Mucosa of descending colon (tissue), 3 donors: ENCODE measurements at regions not wholly inside any gene's neighbourhood (a gene's known extent, or its start where the extent isn't known, plus 50 kb on each side); places are given as distances from the start of the nearest gene placed in this dataset.
"Not testable (repeated sequence)": the region's sequence is repeated elsewhere in the genome, so short reads cannot be mapped to it uniquely, and the experiment has no call there.

Experiments
- ATAC-seq: fragments of 200-7000 bp; cut with Tn5 transposase; one replicate; pipeline ENCODE4 v1.9.1; 2020; ENCODE audit warnings: mild to moderate bottlenecking, moderate library complexity
- DNase-seq, 3 donors: peaks; one replicate each; pipeline ENCODE4 v3.0.0-alpha.2; 2020
- H3K36me3 ChIP-seq: fragments of 200-600 bp; one replicate; pipeline ENCODE4 v1.8.0; 2021; ENCODE audit warnings: low read depth, mild to moderate bottlenecking
- H3K4me1 ChIP-seq: fragments of 200-600 bp; one replicate; pipeline ENCODE4 v1.8.0; 2021; ENCODE audit warnings: low read depth, mild to moderate bottlenecking
- H3K4me3 ChIP-seq: fragments of 200-600 bp; one replicate; pipeline ENCODE4 v1.8.0; 2021; ENCODE audit warnings: mild to moderate bottlenecking
- H3K9me3 ChIP-seq: fragments of 200-600 bp; one replicate; pipeline ENCODE4 v1.8.0; 2021; ENCODE audit warnings: mild to moderate bottlenecking
- intact Hi-C, 2 donors: fragments of 100-400 bp; cut with DNase I in 1 of 2; cut with micrococcal nuclease in 1 of 2; formaldehyde crosslinking; loops; one replicate each; pipeline versions ENCODE4 v1.11.0 to v1.11.1; 2022; cut with DNase I, micrococcal nuclease
- TF ChIP-seq, protein P1 (sequence below): fragments of 200-600 bp; IDR thresholded peaks from one replicate; pipeline ENCODE4 v1.8.0; 2022; ENCODE audit warnings: antibody characterized with exemption, mild to moderate bottlenecking
- donor health status: DM: no; HTN: no; CAD: no; lungs with moderate emphysema.
- donor health status: DM: no; HTN: no; CAD: no.
- donor health status: DM: no; HTN: yes; CAD: no.

DNA sequence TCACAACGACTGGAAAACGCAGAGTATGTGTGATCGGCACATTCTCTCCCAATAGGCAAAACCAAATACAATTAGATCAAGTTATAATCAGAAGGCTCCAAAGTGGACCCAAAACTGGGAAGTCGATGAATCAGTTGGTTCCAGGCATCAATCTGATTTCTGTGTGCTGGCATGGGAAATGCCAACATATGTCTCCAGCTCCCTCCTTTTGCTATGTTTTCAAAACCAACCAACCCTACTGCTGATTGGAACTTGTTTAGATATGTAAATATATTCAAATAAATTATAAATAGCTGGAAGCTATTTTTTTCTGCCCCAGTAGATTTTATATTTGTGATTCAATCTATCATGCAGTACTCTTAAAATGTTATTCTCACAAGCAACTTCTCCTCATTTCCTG is 284.2 kb downstream of the HS3ST3B1 start:
- TF ChIP-seq, protein P1, sequence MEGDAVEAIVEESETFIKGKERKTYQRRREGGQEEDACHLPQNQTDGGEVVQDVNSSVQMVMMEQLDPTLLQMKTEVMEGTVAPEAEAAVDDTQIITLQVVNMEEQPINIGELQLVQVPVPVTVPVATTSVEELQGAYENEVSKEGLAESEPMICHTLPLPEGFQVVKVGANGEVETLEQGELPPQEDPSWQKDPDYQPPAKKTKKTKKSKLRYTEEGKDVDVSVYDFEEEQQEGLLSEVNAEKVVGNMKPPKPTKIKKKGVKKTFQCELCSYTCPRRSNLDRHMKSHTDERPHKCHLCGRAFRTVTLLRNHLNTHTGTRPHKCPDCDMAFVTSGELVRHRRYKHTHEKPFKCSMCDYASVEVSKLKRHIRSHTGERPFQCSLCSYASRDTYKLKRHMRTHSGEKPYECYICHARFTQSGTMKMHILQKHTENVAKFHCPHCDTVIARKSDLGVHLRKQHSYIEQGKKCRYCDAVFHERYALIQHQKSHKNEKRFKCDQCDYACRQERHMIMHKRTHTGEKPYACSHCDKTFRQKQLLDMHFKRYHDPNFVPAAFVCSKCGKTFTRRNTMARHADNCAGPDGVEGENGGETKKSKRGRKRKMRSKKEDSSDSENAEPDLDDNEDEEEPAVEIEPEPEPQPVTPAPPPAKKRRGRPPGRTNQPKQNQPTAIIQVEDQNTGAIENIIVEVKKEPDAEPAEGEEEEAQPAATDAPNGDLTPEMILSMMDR, result no peak
- no peak for DNase-seq
- peaks cover 5% of the 10 kb centered on the region for H3K9me3 ChIP-seq
- no peaks in the 10 kb centered on the region for H3K36me3 ChIP-seq
- intact Hi-C loops, result no loop called here
- ATAC-seq, result no peak
- no peak overlapping the region for H3K4me3 ChIP-seq
- no peaks in the 10 kb centered on the region for H3K4me1 ChIP-seq

DNA sequence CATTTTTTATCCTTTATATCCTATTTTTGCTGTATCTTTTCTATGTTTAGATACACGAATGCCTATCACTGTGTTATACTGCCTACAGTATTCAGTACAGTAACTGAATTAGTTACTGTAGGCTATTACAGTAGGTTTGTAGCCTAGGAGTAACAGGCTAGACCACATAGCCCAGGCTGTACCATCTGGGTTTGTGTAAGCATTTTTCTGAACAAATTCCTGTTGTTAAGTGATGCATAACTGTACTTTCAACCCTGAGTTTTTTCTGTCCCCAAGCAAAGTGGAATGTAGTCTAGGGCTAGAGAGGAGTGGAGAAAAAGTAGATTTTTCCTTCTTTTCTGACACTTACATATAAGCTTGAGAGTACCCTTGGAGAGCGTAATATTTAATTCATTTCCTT is 282.1 kb downstream of the HS3ST3B1 start:
- H3K4me1 ChIP-seq, result no peaks in the 10 kb centered on the region
- TF ChIP-seq, protein P1, result no peak
- ATAC-seq, result no peak
- H3K9me3 ChIP-seq, result peaks cover 5% of the 10 kb centered on the region
- H3K4me3 ChIP-seq, result no peak overlapping the region
- H3K36me3 ChIP-seq, result no peaks in the 10 kb centered on the region
- intact Hi-C loops, result no loop called here
- no peak for DNase-seq

DNA sequence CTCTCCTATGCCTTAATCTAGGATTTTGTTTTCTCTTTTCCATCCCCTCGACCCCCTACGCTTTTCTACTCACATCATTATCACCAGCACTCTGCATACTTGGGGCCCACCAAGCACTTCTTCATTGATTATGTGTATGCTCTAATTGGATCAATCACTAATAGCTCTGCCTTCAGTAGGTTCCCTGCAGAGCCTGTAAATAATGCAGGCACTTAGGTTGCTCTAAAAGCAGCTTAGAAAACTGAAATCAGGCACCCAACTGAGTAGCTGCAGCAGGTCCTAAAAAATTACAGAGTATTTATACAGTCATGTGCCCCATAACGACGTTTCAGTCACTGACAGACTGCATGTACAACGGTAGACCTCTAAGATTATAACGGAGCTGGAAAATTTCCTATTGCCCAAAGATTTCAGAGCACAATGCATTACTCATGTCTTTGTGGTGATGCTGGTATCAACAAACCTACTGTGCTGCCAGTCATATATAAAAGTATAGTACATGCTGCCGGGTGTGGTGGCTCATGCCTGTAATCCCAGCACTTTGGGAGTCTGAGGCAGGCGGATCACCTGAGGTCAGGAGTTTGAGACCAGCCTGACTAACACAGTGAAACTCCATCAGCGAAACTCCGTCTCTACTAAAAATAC is 280.4 kb downstream of the HS3ST3B1 start:
- H3K4me1 ChIP-seq, result no peaks in the 10 kb centered on the region
- no peak for DNase-seq
- H3K9me3 ChIP-seq, result peaks cover 5% of the 10 kb centered on the region
- TF ChIP-seq, protein P1, result no peak
- H3K4me3 ChIP-seq, result no peak overlapping the region
- no peaks in the 10 kb centered on the region for H3K36me3 ChIP-seq
- ATAC-seq, result no peak
- intact Hi-C loops, result no loop called here

DNA sequence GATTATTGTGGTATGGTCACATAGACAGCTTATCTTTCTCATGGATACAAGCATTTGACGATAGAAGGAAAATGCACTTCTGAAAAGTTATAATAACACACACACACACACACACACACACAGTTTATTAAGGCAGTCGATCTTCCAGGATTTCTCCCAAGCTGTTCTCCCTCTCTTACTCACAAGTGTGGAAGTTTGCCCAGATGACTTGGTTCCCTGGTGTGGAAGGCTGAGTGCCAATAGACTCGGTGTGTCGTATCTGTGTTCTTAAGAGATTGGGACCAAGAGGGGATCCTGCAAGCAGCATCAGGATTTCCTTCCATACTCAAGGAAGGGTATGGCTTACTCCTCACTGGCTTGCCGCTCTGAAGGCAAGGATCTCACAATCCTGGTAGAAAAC is 279.6 kb downstream of the HS3ST3B1 start:
- no peak for ATAC-seq
- H3K9me3 ChIP-seq, result peaks cover 5% of the 10 kb centered on the region
- no peaks in the 10 kb centered on the region for H3K36me3 ChIP-seq
- H3K4me3 ChIP-seq, result no peak overlapping the region
- no peaks in the 10 kb centered on the region for H3K4me1 ChIP-seq
- intact Hi-C loops, result no loop called here
- TF ChIP-seq, protein P1, result no peak
- no peak for DNase-seq

DNA sequence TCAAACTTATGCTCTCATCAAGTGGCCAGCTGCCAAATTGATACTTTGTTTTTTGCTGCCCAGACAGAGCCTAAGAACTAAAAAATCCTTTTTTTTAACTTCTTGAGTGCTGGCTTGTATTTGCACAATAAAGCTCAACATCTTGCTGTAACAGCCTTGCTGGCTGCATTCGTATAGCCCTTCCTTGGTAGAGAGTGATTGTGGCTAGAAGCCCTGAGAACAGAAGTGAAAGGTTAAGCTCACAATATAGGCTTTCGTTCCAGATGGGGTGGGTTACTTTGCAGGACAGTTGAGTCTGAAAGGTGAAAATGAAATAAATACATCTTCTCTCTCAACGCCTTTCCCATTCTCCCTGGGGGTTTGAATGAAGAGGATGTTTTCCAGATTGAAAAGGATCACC is 278.8 kb downstream of the HS3ST3B1 start:
- DNase-seq, result no peak
- TF ChIP-seq, protein P1, result no peak
- intact Hi-C loops, result no loop called here
- Histone ChIP-seq H3K9me3 (peaks cover 5% of the 10 kb centered on the region), H3K36me3 (no peaks in the 10 kb centered on the region), H3K4me3 (no peak overlapping the region), H3K4me1 (no peaks in the 10 kb centered on the region)
- no peak for ATAC-seq

DNA sequence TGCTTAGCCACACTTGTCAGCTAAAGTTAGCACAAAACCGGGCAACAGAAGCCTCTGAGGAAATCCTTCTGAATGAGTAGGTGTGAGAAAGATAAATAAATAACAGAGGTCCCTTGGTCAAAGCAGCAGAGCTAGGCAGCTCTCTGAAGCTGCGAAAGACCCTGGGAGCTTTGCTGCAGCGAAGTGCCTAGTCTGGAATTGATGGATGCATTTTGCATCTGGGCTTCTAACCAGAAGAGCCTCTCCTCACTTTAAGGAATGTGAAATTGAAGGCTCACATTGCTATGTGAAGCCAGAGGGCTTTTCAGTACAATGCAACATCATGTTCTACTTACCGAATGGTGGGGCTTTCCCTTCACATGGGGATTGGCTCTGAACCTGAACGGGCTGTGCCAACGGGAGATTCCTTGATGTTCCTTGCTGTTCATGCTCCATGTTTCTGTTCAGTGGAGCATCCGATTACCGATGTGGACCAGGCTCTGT is 274.6 kb downstream of the HS3ST3B1 start:
- TF ChIP-seq, protein P1, result no peak
- intact Hi-C loops, result no loop called here
- no peaks in the 10 kb centered on the region for H3K4me1 ChIP-seq
- no peak overlapping the region for H3K4me3 ChIP-seq
- no peaks in the 10 kb centered on the region for H3K36me3 ChIP-seq
- DNase-seq (no peak), ATAC-seq (no peak)
- H3K9me3 ChIP-seq, result peaks cover 2% of the 10 kb centered on the region

DNA sequence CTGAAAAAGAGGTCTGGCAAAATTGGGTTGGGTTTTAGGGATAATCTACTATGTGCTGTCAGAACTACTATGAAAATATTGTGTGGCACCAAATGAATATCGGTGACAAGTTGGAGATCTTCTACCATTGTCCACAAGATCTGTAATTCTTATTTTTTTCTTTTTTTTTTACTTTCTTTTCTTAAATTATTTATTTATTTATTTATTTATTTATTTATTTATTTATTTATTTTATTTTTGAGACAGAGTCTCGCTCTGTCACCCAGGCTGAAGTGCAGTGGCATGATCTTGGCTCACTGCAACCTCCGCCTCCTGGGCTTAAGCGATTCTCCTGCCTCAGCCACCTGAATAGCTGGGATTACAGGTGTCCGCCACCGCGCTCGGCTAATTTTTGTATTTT is 259.4 kb downstream of the HS3ST3B1 start:
- H3K4me3 ChIP-seq, H3K9me3 ChIP-seq, DNase-seq, intact Hi-C loops, H3K36me3 ChIP-seq, H3K4me1 ChIP-seq, ATAC-seq: not testable (repeated sequence)
